NCI-H1092 treated with DMSO at 0.1 percent for 48 hours (cell line): ENCODE measurements at regions not wholly inside any gene's neighbourhood (a gene's known extent, or its start where the extent isn't known, plus 50 kb on each side); places are given as distances from the start of the nearest gene placed in this dataset.
"Not testable (repeated sequence)": the region's sequence is repeated elsewhere in the genome, so short reads cannot be mapped to it uniquely, and the experiment has no call there.

Experiments
- DNase-seq: peaks from one replicate; lab custom pipeline; 2025; lab: John Stamatoyannopoulos, UW

DNA sequence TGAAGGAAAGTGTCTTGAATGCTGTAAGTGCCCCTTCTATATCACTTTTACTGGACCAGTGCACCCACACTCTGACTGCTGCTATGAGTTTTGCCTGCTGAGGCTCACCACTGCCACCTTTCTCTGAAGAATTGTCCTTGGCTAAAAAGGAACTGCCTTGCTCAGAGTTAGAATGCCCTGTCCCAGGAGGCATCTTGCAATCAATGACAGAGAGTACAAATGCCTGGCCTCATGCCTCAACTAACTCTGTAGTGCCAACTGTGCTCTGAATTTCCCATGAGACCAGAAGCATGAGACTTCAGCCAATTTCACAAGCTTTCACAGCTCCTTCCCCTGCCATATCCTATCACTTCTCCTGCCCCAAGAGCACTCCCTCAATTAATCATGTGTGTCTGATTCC lies 569.7 kb downstream of the ZNF608 start:
- DNase-seq, result peak; percentile 4

DNA sequence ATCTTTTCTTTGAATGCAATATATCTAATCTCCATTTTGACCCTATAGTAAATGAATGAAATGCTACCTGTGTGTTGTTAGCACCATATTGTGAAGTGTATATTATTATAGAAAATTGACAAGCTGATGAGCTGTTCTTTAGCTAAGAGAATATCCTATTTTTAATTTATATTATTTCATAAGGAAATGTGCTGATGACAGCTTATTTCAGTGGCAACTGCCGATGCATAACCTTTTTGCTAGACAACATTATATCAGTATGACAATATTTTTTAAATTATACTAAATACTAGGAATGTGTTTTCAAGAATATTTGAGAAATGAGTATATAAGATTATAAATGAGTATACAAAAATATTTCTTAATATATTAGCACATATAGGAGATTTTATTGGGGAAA lies 573.1 kb downstream of the ZNF608 start:
- DNase-seq, result no peak

DNA sequence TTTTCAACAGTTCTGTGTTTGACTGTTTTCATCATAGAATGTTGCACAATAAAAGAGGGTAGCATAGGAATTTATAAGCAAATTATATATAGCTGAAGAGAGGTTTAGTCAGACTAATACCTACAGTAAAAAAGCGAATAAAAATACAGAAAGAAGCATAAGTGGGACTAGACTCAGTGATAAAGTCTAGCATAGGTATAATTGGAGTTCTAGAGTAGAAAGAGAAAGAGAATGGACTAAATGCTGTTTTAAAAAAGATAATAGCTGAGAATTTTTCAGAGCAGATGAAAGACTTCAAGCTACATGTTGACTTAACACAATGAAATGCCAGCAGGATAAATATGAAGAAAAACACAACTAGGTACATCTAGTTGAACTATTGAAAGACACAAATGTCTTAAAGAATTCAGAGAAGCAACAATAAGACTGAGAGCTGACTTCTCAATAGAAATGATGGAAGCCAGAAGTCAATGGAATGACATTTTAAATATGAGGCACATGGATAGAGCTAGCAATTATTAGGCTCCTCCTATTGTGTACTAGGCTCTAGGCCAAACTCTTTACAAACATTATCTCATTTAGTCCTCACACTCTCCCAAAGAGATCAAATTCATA lies 573.9 kb downstream of the ZNF608 start:
- no peak for DNase-seq

DNA sequence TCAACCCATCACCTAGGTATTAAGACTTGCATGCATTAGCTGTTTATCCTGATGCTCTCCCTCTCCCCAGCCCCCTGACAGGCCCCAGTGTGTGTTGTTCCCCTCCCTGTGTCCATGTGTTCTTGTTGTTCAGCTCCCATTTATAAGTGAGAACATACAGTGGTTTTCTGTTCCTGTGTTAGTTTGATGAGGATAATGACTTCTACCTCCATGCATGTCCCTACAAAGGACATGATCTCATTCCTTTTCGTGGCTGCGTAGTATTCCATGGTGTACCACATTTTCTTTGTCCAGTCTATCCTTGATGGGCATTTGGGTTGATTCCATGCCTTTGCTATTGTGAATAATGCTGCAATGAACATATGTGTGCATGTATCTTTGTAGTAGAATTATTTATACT lies 578.3 kb downstream of the ZNF608 start:
- not testable (repeated sequence) for DNase-seq

DNA sequence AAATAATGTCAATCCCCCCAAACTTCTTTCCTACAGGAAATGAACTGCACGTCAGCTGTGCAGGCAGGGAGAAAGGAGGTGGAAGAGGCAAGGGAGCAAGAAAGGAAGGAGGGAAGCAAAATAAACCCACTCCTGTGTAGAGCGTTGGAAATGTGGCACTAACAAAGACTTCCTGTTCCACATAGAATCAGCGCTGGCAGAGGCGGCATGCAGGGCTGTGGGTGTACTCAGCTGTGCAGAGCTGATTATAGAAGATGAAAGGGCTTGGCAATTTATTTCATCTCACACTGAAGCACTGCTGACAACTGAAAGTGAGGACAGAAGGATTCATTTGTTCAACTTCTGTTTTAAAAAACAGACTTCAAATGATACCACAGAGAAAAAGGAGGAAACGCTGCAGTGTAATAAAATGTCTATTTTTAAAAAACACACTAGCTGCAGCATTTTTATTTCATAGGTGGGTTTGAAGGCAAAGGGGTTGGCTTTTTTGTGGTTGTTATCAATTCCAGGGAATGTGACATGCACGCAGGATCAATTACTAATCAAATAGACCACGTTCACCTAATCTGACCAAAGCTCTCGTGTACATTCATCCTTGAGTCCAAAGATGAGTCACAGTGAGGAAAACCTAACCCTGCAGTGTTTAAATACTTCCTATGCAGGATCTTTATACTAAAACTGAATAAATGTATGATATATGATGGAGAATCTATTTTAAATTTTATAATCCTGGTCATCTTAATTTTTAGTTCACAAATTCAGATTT lies 583.5 kb downstream of the ZNF608 start:
- DNase-seq, result peak; percentile 78

DNA sequence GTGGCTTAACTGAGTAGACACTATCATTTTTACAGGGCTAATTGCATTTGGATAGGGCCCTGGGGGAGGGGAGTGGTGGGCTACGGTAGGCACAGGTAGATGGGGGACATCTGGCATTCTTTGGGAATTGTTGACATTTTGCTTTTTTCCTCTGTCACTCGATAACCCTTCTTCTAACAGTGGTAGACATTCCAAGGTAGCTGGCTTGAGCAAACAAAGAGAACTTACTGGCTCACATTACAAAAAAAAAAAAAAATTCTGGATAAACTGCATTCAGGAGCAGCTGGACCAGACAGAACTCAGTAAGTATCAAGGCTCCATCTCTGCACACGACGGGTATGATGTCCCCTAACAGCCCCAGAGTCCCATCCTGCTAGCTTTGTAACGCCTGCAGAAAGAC lies 585.2 kb downstream of the ZNF608 start:
- no peak for DNase-seq

DNA sequence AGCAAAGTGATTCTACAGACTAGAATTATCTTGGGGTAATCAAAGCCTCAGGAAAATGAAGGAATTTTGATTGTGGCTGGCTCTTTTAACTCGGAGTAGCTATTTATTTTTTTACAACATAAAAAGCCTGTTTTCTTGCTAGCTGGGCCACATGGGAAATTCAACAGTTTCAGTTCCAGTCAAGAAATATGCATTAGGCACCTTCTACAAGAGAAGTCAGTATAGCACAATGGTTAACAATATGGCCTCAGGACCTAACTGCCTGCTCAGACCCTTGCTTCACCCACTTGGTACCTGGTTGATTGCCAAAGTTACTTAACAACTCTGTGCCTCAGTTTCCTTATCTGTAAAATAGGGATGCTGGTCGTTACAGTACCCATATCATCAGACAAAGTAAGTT lies 586.2 kb downstream of the ZNF608 start:
- no peak for DNase-seq

DNA sequence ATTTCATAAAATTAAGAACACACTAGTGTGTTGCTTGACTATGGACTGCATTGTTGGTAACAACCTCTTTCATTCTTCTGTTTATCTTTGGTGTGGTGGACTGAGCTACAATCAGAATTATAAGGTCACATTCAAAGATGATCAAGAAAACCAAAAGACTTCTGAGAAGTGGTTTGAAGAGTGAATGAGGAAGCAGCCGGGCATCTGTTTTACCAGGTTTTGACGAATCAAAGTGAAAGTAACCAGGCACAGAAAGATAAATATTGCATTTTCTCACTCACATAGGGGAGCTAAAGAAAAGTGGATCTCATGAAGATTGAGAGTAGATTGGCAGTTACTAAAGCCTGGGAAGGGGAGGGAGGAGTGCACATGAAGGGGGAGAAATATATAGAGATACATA lies 589.1 kb downstream of the ZNF608 start:
- no peak for DNase-seq

DNA sequence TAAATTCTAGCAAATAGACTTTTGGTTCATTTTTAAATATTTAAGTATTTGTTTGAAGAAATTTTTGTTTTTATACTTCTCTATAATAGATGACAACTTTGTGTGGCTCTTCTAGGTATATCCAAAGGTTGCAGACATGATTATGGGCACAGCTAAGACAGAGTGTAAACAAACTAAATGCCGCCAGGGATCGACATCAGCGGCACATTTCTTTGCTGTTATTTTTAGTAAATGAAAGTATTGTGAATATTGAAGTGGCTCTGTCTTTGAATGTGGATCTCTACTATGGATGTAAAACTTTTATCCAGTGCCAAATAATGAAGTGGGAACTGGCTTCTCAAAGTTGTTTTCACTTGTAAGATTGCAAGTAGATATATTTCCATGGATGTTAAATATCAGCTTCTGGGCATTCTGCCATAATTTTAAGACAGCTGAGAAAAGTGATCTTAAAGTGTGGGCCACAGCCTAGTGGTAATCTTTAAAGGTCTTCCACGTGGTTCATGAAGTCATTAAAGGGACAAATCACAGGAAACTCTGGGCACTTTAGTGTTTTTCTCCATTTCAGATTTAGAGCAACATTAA lies 589.9 kb downstream of the ZNF608 start:
- DNase-seq, result no peak

DNA sequence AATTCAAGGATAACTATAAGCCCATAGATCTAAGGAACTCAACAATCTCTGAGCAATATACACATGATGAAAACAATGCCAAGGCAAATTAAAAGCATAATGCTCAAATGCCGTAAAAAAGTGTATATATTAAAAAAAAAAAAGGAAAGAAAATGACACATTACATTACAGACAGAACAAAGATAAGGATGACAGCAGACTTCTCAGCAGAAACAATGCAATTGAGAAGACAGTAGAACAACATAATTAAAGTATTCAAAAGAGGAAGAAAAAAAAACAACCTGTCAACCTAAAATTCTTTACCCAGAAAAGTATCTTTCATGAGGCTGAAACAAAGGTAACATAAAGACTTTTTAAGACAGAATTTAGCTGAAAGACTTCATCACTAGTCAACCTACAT lies 591.7 kb downstream of the ZNF608 start:
- DNase-seq, result peak; percentile 3

DNA sequence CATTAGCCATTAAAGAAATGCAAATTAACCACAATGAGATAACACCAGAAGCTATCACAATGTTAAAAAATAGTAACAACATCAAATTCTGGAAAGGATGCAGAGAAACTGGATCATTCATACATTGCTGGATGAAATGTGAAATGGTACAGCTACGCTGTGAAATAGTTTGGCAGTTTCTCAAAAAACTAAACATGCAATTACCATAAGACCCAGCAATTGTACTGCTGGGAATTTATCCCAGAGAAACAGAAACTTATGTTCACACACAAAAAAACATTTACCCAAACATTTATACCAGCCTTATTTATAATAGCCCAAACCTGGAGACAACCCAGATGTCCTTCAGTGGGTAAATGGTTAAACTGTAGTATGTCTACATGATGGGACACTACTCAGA lies 592.9 kb downstream of the ZNF608 start:
- DNase-seq, result no peak

DNA sequence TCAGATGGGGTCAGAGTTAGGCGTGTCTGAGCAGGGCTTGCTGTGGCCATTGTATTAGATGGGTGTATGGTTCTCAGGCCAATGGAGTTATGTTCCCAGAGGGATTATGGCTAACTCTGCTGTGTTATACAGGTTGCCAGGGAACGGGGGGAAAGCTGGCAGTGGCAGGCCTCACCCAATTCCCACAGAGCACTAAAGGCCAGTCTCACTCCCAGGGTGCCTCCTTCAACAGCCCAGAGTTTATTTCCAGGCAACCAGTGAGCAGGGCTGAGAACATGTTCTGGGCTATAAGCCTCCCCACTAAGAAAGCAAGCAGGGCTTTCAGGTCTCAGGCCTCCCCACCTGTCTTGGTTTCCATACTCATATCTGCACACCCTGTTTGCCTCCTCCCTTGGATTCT lies 597.9 kb downstream of the ZNF608 start:
- no peak for DNase-seq

DNA sequence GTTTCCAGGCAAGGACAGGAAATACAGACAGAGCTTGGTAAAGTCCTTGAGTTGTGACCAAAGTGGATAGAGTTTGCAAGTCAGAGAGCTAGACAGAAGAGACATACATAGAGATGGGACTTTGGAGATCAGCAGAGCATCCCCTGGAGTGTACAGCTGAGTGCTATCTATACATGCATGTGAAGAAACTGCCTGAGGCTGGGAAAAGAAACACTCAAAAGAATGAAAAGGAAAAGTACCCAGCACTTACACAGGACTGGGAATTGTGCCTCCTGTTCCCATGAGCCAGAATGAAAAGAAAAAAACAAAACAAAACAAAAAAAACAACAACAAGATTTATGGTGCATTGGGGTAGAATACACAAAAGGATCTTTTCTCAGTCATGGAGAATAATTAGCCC lies 606.4 kb downstream of the ZNF608 start:
- no peak for DNase-seq

DNA sequence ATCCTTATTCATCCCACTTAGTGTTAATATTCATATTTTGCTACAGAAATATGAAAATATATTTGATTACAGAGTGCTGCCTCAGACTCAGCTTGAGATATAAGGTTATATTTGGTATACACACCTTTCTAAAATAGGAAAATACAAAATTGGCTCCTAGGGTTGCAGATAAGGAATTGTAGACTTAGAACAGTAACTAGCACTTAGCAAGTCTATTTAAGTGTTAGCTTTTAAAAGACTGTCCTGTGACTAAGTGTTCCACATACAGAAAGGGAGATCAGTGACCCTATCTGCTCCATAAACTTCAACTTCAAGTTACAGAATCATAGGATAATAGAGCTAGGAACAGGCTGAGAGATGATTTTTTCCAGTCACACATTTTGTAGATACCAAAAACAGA lies 607.0 kb downstream of the ZNF608 start:
- no peak for DNase-seq

DNA sequence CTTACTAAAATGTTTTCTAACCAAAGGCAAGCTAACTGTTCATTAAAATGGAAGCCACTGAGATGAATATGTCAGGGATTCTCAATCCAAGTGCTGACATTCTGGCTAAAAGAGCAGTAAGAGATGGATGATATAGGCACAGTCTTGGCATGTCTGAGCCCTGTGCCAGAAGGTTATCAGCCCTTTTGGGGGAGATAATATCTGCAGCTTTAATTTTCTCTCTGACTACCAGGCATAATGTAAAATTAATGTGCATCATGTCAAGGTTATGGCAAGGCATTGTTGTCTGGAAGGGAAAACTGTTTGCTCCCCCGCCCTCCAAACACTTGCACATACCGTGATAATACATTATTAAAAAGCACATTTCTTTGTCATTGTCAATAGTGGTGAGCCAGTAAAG lies 609.8 kb downstream of the ZNF608 start:
- DNase-seq, result no peak

DNA sequence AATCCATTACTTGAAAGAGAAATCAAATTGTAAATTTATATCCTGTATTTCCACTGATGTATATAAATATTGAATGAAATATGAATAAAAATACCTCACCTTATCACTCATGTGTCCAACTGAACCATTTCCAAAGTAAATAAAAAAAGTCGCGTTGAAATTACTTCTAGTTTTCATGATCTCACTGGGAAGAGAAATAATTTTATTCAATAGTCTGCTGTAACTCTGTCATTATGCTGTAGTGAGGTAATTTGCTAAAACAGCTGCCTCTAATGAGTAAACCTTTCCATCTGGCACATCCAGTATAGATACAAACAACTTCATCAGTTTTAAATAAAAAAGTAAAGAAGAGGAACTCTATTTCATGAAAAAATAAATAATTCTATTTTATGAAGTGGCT lies 611.5 kb downstream of the ZNF608 start:
- DNase-seq, result peak; percentile 9

DNA sequence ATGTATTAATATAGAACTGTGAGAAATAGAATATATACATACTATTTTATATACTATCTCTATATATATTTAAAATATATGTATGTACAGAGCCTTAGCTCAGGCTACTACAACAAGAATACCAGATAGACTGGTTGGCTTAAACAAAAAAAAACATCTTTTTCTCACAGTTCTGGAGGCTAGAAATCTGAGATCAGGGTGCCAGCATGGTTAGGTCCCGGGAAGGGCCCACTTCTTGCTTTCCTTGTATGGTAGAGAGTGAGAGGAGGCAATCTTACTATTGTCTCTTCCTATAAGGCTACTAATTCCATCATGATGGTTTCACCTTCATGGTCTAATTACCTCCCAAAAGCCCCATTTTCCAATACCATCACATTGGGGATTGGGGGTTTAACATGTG lies 613.0 kb downstream of the ZNF608 start:
- DNase-seq, result no peak

DNA sequence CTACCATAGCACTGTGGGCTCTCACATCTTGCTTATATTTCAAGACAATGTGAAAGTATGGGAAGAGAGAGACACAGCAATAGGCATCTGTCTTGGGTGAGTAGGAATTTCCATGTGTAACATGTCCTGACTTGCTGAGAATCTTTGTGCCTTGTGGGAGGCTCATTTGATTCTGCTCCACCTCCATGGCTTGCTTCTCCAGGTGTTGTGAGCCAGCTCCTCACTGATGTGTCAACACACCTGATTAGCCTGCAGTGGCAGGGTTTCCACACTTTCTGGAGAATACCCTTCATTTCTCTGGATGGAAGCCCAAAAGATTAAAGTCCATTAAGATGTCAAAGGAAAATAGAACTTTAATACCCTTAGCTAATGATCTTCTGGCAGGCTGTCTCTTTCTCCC lies 613.6 kb downstream of the ZNF608 start:
- no peak for DNase-seq

DNA sequence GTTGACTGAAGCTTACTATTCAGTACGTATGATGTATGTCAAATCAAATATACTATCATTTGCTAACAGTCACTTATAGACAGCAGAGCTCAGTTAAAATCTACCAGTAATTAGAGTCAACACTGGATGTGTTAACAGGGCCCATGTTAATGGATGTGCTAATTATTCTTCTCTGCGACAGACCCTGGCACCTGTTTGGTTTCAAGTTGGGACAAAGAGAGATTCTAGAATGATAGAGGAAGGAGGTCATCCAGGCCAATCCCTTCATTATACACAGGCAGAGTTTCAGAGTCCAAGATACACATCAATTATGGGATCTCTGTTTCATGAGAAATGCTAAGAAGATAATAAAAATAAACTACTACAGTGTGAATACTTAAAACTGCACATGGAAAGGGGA lies 615.0 kb downstream of the ZNF608 start:
- peak; percentile 4 for DNase-seq

DNA sequence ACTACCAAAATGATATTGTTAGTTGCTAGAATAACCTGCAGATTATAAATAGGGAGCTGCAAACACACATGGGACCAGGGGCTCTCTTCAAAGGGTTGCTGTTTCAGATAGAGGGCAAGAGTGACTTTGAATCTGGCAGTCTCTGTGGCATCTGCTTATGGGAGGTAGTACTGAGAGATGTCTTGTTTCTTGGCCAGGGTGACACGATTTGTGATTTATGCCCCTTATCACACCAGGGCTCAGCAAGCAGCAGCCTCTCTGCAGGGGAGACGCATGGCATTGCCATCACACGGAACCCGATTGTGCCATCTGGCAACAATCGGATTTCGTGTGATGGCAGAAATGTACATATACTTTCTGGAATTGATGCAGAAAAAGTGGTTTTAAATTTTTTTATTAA lies 615.6 kb downstream of the ZNF608 start:
- DNase-seq, result no peak

DNA sequence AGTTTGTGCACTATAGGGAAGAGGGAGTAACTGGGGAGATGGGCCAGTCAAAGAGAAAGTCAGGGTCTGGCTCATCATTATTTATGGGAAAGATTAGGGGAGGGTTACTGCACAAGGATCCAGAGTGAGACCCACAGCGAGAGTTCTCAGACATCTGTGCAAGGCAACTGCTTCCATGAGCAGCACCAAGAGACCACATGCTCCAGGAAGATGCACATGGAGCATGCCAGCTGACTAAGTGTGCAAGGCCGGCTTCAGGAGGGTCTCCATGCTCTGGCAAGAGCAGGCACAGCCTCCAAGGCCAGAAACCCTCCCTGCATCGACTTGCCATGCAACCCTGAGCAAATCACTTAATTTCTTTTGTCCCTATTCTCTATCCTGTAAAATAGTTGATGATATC lies 616.9 kb downstream of the CSNK1G3 start:
- no peak for DNase-seq

DNA sequence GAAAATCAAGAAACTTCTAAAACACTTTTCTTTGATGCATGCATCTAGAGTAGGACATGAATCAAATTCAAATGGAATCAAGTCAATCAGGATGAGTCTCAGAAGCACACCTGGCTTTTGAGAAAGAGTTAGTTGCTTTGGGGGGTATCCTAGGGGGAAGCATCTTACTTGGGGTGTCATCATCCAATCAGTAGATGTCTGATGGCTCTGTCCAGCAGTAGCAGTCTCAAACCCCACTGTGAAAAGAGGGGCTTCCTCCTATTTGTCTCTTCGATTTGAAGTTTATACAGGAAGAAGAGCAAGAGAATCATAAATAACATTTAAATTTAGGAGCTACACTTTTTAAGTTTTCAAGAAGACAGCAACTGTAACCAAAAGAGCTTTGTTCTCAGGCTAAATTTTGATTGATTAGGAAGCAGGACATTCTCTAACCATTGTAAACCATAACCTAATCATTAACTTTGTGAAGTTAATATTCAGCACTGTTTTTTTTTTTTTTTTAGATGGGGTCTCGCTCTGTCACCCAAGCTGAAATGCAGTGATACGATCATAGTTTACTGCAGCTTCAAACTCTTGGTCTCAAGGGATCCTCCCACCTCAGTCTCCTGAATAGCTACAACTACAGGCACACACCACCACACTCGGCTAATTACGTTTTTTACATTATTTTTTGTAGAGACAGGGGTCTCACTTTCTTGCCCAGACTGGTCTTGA lies 614.7 kb downstream of the CSNK1G3 start:
- no peak for DNase-seq

DNA sequence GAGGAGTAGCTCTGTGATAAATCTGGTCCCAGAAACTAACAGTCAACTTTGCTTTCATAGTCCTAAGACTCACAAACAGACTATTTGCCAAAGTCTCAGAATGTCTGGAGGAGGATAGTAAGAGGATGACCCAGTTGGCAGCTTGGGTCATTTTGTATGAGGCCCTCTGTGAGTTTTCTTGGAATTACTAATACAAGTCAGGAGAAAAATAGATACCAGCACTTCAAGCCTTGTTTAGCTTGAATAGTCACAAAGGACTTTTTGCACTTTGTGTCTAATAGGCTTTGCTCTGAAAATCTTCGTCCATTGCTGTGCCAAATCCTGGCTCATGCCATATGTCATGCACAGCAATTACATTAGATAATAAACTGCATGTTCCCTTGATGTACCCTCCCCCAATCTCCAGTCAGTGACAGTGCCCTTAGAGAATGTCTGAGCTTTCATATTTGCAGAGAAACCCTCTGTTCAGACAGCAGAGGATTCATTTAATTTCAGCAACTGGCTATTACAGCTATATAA lies 612.8 kb downstream of the CSNK1G3 start:
- DNase-seq, result no peak
